ENCODE measurements at regions not wholly inside any gene's neighbourhood (a gene's known extent, or its start where the extent isn't known, plus 50 kb on each side); places are given as distances from the start of the nearest gene placed in this dataset.

DNA sequence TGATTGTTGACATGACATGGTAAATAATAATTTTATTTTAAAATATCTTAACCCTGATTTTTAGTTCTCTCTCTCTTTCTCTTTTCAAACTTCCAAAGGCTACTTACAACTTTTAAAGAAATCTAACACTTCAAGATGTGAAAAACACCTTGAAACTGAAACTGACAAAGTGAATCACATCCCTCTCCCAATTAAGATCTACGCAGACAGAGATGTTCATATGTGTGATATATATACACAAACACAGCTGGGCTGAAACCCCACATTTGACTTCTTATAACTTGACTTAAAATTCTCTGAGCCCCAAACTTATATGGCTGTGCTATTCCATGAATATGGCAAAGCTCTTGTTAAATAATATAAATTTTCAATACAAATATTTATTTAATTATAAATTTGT, 261.2 kb upstream of the PTPRD start:
- Histone ChIP-seq H3K4me3 (ENCODE audit: insufficient read depth, low read depth, low read length) (no peak overlapping the region), H4K20me1 (ENCODE audit: insufficient read depth, low read length) (no peaks in the 10 kb centered on the region), H3K9ac (ENCODE audit: low read depth, low read length) (no peak overlapping the region), H3K56ac (ENCODE audit: extremely low read depth, insufficient read depth, low read length) (no peak overlapping the region), H3K4me1 (ENCODE audit: control insufficient read depth, insufficient read depth, low read length) (no peaks in the 10 kb centered on the region), H2BK120ac (ENCODE audit: low read depth, low read length) (no peak overlapping the region), H4K91ac (ENCODE audit: insufficient read depth, low read depth, low read length) (no peak overlapping the region), H3K18ac (ENCODE audit: low read depth, low read length) (no peak overlapping the region), H3K4ac (ENCODE audit: low read depth, low read length) (no peak overlapping the region), H3K14ac (replicated peaks; ENCODE audit: low read depth, low read length) (no peak overlapping the region), H3K27ac (ENCODE audit: insufficient read depth, low read length) (no peak overlapping the region), H2AK9ac (replicated peaks; ENCODE audit: low read depth, low read length, poor library complexity) (no peak overlapping the region), H3K36me3 (ENCODE audit: control insufficient read depth, insufficient read depth, low read length) (no peaks in the 10 kb centered on the region), H2BK20ac (ENCODE audit: low read depth, low read length) (no peak overlapping the region), H3K9me3 (ENCODE audit: control insufficient read depth, insufficient read depth, low read length) (no peaks in the 10 kb centered on the region; the same call in none of the 2 replicates), H3K9me1 (ENCODE audit: insufficient read depth, low read length) (no peaks in the 10 kb centered on the region), H2BK15ac (ENCODE audit: low read depth, low read length) (no peak overlapping the region), H3K23ac (ENCODE audit: low read depth, low read length) (no peak overlapping the region), H4K5ac (ENCODE audit: low read depth, low read length) (no peak overlapping the region), H2AFZ (replicated peaks; ENCODE audit: low read length, poor library complexity) (no peak overlapping the region), H3K27me3 (ENCODE audit: control insufficient read depth, insufficient read depth, low read length) (no peaks in the 10 kb centered on the region), H4K8ac (ENCODE audit: low read depth in 2 of 2, low read length in 2 of 2) (no peak overlapping the region), H2BK5ac (ENCODE audit: low read depth, low read length, poor library complexity, severe bottlenecking) (no peak overlapping the region), H2AK5ac (ENCODE audit: low read depth, low read length) (no peak overlapping the region), H3K4me2 (ENCODE audit: low read depth, low read length) (no peak overlapping the region), H3K79me1 (ENCODE audit: low read depth in 1 of 2, low read length in 2 of 2) (no peaks in the 10 kb centered on the region)
- intact Hi-C loops (cut with micrococcal nuclease) (no loop called here), dilution Hi-C loops (cut with HindIII; ENCODE audit: low sequenced_read_pairs, unreplicated experiment) (no loop called here), in situ Hi-C loops (cut with MboI; ENCODE audit: low sequenced_read_pairs) (no loop called here)
- TF ChIP-seq, protein P1, sequence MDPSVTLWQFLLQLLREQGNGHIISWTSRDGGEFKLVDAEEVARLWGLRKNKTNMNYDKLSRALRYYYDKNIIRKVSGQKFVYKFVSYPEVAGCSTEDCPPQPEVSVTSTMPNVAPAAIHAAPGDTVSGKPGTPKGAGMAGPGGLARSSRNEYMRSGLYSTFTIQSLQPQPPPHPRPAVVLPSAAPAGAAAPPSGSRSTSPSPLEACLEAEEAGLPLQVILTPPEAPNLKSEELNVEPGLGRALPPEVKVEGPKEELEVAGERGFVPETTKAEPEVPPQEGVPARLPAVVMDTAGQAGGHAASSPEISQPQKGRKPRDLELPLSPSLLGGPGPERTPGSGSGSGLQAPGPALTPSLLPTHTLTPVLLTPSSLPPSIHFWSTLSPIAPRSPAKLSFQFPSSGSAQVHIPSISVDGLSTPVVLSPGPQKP (IDR thresholded peaks at IDR 0.05; ENCODE audit: borderline replicate concordance, low read depth, low read length): no peak
- TF ChIP-seq SMC3 (IDR thresholded peaks at IDR 0.05; ENCODE audit: low read depth, low read length) (no peak), FOS (IDR thresholded peaks at IDR 0.05; ENCODE audit: low read depth, low read length) (no peak), MAFK (IDR thresholded peaks at IDR 0.05; ENCODE audit: low read depth, low read length) (no peak), MXI1 (IDR thresholded peaks at IDR 0.05; ENCODE audit: borderline replicate concordance, low read depth, low read length) (no peak), POLR2A (IDR thresholded peaks at IDR 0.05; ENCODE audit: low read depth, low read length) (no peak), CHD1 (IDR thresholded peaks at IDR 0.05; ENCODE audit: low read depth, low read length) (no peak), RFX5 (IDR thresholded peaks at IDR 0.05; ENCODE audit: low read depth, low read length) (no peak), CEBPB (IDR thresholded peaks at IDR 0.05; ENCODE audit: low read depth, low read length) (no peak), RCOR1 (IDR thresholded peaks at IDR 0.05; ENCODE audit: insufficient replicate concordance, low read length) (no peak), BHLHE40 (IDR thresholded peaks at IDR 0.05; ENCODE audit: low read depth, low read length) (no peak), MAZ (IDR thresholded peaks at IDR 0.05; ENCODE audit: borderline replicate concordance, low read depth, low read length) (no peak)
- TF ChIP-seq, protein P2, sequence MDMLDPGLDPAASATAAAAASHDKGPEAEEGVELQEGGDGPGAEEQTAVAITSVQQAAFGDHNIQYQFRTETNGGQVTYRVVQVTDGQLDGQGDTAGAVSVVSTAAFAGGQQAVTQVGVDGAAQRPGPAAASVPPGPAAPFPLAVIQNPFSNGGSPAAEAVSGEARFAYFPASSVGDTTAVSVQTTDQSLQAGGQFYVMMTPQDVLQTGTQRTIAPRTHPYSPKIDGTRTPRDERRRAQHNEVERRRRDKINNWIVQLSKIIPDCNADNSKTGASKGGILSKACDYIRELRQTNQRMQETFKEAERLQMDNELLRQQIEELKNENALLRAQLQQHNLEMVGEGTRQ (IDR thresholded peaks at IDR 0.05; ENCODE audit: low read depth, low read length): no peak
- TF ChIP-seq, protein P3, sequence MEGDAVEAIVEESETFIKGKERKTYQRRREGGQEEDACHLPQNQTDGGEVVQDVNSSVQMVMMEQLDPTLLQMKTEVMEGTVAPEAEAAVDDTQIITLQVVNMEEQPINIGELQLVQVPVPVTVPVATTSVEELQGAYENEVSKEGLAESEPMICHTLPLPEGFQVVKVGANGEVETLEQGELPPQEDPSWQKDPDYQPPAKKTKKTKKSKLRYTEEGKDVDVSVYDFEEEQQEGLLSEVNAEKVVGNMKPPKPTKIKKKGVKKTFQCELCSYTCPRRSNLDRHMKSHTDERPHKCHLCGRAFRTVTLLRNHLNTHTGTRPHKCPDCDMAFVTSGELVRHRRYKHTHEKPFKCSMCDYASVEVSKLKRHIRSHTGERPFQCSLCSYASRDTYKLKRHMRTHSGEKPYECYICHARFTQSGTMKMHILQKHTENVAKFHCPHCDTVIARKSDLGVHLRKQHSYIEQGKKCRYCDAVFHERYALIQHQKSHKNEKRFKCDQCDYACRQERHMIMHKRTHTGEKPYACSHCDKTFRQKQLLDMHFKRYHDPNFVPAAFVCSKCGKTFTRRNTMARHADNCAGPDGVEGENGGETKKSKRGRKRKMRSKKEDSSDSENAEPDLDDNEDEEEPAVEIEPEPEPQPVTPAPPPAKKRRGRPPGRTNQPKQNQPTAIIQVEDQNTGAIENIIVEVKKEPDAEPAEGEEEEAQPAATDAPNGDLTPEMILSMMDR (conservative IDR thresholded peaks at IDR 0.05; ENCODE audit: low read depth, low read length): no peak
- ChIA-PET CTCF (no interaction called here), POLR2A (ENCODE audit: unreplicated experiment) (no interaction called here)
- ATAC-seq (ENCODE audit: low read depth): no peak
- no CpG with 5 or more reads among the region's 1 CpG for WGBS, 2 experiments (ENCODE audit: extremely low coverage in 2 of 2, insufficient read length in 1 of 2)
- no peak for DNase-seq
- BruUV-seq (replicated peaks): no TSS peak

Measured in IMR-90 (cell line).